Osteoblast (primary cell): ENCODE measurements at regions not wholly inside any gene's neighbourhood (a gene's known extent, or its start where the extent isn't known, plus 50 kb on each side); places are given as distances from the start of the nearest gene placed in this dataset.

ENCODE experiments used
- DNase-seq: peaks from one replicate; pipeline ENCODE4 v3.0.0; 2011; ENCODE audit warnings: low spot score, mixed read lengths; ENCODE audit not compliant: insufficient read length; ENCODE audit errors: missing footprints
- H2AFZ ChIP-seq: 2 replicates; pipeline ENCODE4 v1.6.0; 2011; ENCODE audit warnings: mild to moderate bottlenecking, low read length
- H3K27ac ChIP-seq: 2 replicates; pipeline ENCODE4 v1.5.1; 2011; ENCODE audit warnings: mild to moderate bottlenecking, low read depth, low read length, moderate library complexity
- H3K27me3 ChIP-seq: 2 replicates; pipeline ENCODE4 v1.6.0; 2012; ENCODE audit warnings: mild to moderate bottlenecking, control low read depth, inconsistent platforms, low read length, moderate library complexity; ENCODE audit not compliant: insufficient read depth
- H3K36me3 ChIP-seq: 2 replicates; pipeline ENCODE4 v1.5.1; 2011; ENCODE audit warnings: mild to moderate bottlenecking, low read length, control low read depth, moderate library complexity; ENCODE audit not compliant: insufficient read depth
- H3K4me1 ChIP-seq: 2 replicates; pipeline ENCODE4 v1.5.1; 2011; ENCODE audit warnings: mild to moderate bottlenecking, low read length, control low read depth, moderate library complexity; ENCODE audit not compliant: insufficient read depth
- H3K4me2 ChIP-seq: 2 replicates; pipeline ENCODE4 v1.6.0; 2011; ENCODE audit warnings: mild to moderate bottlenecking, low read length; ENCODE audit not compliant: insufficient read depth
- H3K4me3 ChIP-seq: fragments of 200-600 bp; sonication (generic); 3 replicates; pipeline ENCODE4 v1.5.1; 2012; ENCODE audit warnings: mild to moderate bottlenecking, low read length, inconsistent platforms; ENCODE audit not compliant: insufficient read depth
- H3K79me2 ChIP-seq: 2 replicates; pipeline ENCODE4 v1.6.0; 2012; ENCODE audit warnings: mild to moderate bottlenecking, low read length, control low read depth, inconsistent platforms; ENCODE audit not compliant: insufficient read depth
- H3K9me3 ChIP-seq: 2 replicates; pipeline ENCODE4 v1.5.1; 2011; ENCODE audit warnings: low read depth, low read length, control low read depth
- H4K20me1 ChIP-seq: 2 replicates; pipeline ENCODE4 v1.6.0; 2012; ENCODE audit warnings: mild to moderate bottlenecking, low read length, control low read depth; ENCODE audit not compliant: insufficient read depth
- CTCF ChIP-seq: IDR thresholded peaks from 2 replicates; pipeline ENCODE4 v1.5.1; 2011; ENCODE audit warnings: mild to moderate bottlenecking, low read depth, low read length, moderate library complexity; ENCODE audit errors: extremely low read depth

GRCh38 chr5:117665121-117665520 is 1090.5 kb upstream of the SEMA6A start:
- Histone ChIP-seq H3K9me3 (no peaks in the 10 kb centered on the region), H2AFZ (no peak overlapping the region), H3K4me1 (no peaks in the 10 kb centered on the region), H3K27ac (no peak overlapping the region), H3K4me3 (no peak overlapping the region), H3K27me3 (no peaks in the 10 kb centered on the region), H4K20me1 (no peaks in the 10 kb centered on the region), H3K4me2 (no peak overlapping the region), H3K79me2 (no peaks in the 10 kb centered on the region), H3K36me3 (no peaks in the 10 kb centered on the region)
- DNase-seq: no peak
- no peak for TF ChIP-seq CTCF

GRCh38 chr5:117662361-117662760 is 1087.7 kb upstream of the SEMA6A start:
- no peak for TF ChIP-seq CTCF
- Histone ChIP-seq H3K27me3 (no peaks in the 10 kb centered on the region), H3K4me3 (no peak overlapping the region), H3K4me1 (no peaks in the 10 kb centered on the region), H3K4me2 (no peak overlapping the region), H3K9me3 (no peaks in the 10 kb centered on the region), H3K27ac (no peak overlapping the region), H2AFZ (no peak overlapping the region), H3K36me3 (no peaks in the 10 kb centered on the region), H3K79me2 (no peaks in the 10 kb centered on the region), H4K20me1 (no peaks in the 10 kb centered on the region)
- DNase-seq: no peak

GRCh38 chr5:117657541-117657940 is 1082.9 kb upstream of the SEMA6A start:
- no peaks in the 10 kb centered on the region for H4K20me1 ChIP-seq
- H3K4me2 ChIP-seq: no peak overlapping the region
- TF ChIP-seq CTCF: no peak
- no peaks in the 10 kb centered on the region for H3K9me3 ChIP-seq
- H3K27me3 ChIP-seq: no peaks in the 10 kb centered on the region
- no peaks in the 10 kb centered on the region for H3K79me2 ChIP-seq
- H3K4me1 ChIP-seq: no peaks in the 10 kb centered on the region
- H2AFZ ChIP-seq: no peak overlapping the region
- H3K36me3 ChIP-seq: no peaks in the 10 kb centered on the region
- H3K4me3 ChIP-seq: no peak overlapping the region
- no peak overlapping the region for H3K27ac ChIP-seq
- DNase-seq: no peak

GRCh38 chr5:117652958-117653280 is 1078.3 kb upstream of the SEMA6A start:
- H3K9me3 ChIP-seq: peaks cover 3% of the 10 kb centered on the region
- H3K79me2 ChIP-seq: no peaks in the 10 kb centered on the region
- H3K36me3 ChIP-seq: no peaks in the 10 kb centered on the region
- H3K27ac ChIP-seq: no peak overlapping the region
- H2AFZ ChIP-seq: no peak overlapping the region
- no peak overlapping the region for H3K4me2 ChIP-seq
- H3K4me1 ChIP-seq: no peaks in the 10 kb centered on the region
- no peak for TF ChIP-seq CTCF
- H3K27me3 ChIP-seq: no peaks in the 10 kb centered on the region
- H4K20me1 ChIP-seq: no peaks in the 10 kb centered on the region
- no peak for DNase-seq
- no peak overlapping the region for H3K4me3 ChIP-seq
